HG02970 (cell line): ENCODE measurements at regions not wholly inside any gene's neighbourhood (a gene's known extent, or its start where the extent isn't known, plus 50 kb on each side); places are given as distances from the start of the nearest gene placed in this dataset.

Experiments
- ATAC-seq: cut with Tn5 transposase; IDR thresholded peaks from one replicate; pipeline ENCODE4 v1.9.1; 2021; ENCODE audit warnings: mild to moderate bottlenecking, moderate library complexity, moderate number of reproducible peaks; ENCODE audit not compliant: unreplicated experiment, low FRiP score

DNA sequence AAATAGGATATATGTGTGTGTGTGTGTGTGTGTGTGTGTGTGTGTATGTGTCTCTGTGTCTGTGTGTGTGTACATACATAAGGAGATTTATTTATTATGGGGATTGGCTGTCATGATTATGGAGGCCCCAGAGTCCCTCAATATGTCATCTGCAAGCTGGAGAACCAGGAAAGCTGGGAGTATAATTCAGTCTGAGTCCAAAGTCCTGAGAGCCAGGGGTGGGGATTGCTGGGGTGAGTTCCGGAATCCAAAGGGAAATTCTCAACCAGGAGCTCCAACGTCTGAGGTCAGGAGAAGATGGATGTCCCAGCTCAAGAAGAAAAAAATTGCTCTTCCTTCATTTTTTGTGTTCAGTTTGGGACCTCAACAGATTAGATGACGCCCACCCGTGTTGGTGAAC is 50.7 kb upstream of the PLPP4 start:
- no peak for ATAC-seq
